GM18907 (cell line): ENCODE measurements at regions not wholly inside any gene's neighbourhood (a gene's known extent, or its start where the extent isn't known, plus 50 kb on each side); places are given as distances from the start of the nearest gene placed in this dataset.

Experiments
- ATAC-seq: cut with Tn5 transposase; IDR thresholded peaks from one replicate; pipeline ENCODE4 v1.9.1; 2021; ENCODE audit warnings: mild to moderate bottlenecking, moderate library complexity; ENCODE audit not compliant: unreplicated experiment

- no peak for ATAC-seq
Measured at GRCh38 chr2:84290537-84290936, 168.5 kb downstream of the SUCLG1 start.

GRCh38 chr2:84288293-84288692, 170.8 kb downstream of the SUCLG1 start:
- no peak for ATAC-seq

- ATAC-seq = no peak
Measured at GRCh38 chr2:84286878-84287277, 172.2 kb downstream of the SUCLG1 start.

DNA sequence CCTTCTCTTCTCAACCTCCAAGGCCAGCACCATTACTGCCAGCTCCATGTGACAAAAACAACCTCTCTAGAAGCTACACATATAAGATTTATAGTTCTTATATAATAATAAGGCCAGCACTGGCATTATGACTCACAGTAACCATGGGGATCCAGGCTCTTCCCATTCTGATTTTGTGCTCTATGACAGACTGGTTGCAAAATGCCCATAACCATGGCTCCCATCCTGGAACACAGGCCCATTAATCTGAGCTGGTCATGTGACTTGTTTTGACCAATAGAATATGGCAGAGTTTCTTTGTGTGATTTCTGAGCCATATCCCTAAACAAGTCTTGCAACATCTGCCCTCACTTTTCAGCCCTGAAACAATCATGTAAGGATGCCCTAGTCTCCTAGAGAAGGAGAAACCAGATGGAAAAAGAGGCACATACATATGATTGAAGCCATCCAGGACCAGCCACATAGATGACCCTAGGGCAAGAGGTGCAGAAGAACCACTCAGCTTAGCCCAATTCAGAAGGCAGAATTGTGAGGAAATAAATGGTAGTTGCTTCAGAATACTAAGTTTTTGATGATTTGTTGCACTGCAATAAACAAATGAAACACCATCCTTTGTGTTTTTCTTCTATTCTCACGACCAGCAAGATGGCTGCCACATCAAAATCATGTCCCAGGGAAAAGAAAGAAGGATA, 173.9 kb downstream of the SUCLG1 start:
- no peak for ATAC-seq

DNA sequence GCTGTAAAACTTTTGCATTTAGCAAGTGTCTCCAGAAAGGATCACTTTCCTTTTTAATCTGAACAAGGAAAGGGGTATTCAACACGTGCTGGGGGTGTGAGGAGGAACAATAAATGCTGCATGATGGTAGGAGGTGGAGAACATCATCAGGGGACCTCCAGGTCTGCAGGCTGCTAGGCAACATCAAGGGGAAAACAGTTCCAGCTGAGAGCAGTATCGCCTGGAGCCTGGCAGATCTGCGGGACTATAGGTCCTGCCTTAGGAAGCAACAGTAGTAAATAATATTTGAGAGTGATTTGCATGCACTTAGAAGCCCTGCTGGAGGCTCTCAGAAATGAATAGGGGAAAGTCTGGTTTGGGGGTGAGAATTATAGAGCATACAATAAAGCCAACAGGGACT, 175.6 kb downstream of the SUCLG1 start:
- no peak for ATAC-seq

DNA sequence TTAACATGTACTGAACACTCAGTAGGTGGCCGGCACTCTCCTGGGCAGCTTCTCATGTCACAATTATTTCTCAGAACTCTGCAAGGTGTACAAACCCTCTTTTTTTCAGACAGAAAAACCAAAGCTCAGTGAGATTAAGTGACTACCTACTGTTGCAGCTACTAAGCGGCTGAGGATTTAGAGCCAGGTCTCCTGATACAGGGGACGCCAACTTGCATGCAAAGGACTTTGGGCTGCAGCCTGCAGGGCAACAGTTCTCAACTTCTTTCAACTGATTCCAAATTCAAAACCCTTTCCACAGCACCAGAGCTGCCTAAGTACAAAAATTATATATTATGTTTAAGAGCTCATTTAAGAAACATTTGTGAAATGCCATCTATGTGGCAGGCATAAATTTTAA, 177.6 kb downstream of the SUCLG1 start:
- no peak for ATAC-seq

DNA sequence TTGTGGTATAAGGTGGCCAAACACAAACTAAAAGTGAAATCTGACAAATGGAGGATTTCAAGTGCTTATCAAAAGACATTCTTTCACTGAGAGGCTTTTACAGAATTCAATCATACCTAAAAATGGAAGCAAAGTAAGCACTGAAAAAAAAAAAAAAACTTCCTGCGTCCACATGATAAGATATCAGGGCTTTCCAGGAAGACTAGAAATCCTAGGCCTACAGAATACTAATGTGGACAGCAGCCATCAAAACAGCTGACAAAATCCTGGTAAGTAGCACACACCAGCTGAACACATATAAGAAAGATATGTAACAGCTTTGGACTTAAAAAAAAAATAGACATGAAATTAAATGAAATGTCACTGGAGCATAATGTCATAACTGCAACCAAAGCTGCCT, 178.2 kb downstream of the SUCLG1 start:
- ATAC-seq = no peak

- ATAC-seq = no peak
Measured at GRCh38 chr2:84278386-84278785, 180.7 kb downstream of the SUCLG1 start.

DNA sequence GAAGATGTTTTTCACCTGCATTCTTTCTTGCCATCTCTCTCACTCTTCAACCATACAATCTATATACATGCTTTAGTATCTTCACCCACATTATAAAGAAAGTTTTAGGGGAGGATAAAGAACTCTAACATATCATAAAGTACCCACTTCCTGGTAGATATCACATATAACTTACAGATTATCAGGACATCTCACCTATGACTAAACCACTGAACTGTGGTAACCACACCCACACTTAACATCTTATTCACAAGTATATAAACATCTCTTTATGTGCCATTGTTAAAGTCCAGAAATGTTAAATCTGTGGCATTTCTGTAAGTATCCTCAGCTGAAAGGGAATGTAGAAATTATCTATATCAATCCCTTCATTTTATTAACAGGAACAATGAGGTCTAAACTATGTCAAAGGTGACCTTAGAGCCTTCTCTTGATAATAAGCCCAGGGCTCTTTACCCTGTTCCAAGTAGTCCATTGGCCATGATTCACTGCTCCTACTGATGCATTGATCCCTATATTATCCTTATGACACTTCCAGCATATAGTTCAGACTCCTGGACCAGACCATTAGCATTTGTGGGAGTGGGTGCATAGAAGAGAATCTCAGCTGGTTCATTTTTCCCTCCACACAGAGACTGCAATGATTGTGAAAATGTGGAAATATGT, 182.4 kb downstream of the SUCLG1 start:
- ATAC-seq = no peak

- no peak for ATAC-seq
Measured at GRCh38 chr2:84273406-84273805, 185.7 kb downstream of the SUCLG1 start.

DNA sequence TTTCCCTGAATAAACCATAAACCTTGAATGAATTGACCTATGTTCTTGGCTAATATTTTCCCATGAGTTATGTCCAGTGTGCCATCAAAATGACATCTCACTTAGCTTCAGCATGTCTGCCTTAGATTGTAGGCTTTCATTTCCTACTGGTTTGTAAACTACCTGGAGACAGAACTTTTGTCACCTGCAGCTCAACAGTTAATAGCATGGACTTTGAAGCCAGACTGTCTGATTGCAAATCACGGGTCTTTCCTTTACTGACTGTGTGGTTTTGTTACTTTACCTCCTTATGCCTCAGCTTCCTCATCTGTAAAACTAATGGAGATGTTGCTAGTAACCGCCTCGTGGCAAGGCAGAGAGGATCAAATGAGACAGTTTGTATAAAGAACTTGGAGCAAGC, 187.1 kb downstream of the SUCLG1 start:
- ATAC-seq = no peak

DNA sequence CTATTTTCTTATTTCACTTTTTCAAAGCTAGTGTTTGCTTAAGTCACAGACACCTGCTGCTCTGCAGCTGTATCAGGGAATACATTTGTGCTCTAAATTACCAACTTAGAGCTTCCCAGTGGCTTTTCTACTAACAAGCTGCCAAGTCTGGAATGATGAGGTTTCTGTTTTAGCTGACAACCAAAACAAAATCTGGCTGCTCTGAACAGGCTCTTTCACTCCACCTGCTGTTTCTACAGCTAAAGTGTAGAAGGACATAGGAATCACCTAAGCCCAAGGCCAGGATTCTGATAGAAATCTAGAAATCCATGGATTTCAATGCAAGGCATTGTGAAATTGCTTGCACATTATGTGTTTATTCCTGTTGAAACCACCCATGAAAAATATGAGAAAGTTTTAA, 201.2 kb downstream of the SUCLG1 start:
- ATAC-seq = no peak

- no peak for ATAC-seq
Measured at GRCh38 chr2:84251651-84252302, 207.3 kb downstream of the SUCLG1 start.

DNA sequence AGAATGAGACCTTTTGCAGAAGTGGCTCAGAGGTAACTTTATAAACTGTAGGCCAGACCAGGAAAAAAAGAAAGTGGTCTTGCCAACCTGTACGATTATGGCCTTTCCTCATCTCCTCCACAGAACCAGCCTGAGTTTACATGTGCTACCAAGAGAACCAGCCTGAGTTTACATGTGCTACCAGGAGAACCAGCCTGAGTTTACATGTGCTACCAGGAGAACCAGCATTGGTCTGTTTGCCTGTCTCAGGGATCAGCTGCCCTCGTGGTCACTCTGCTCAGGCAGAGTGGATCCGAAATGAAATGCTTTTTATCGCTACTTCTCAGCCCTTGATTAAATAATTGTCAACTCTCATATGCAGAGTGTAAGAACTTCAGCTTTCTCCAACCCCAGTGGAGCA, 209.9 kb downstream of the SUCLG1 start:
- no peak for ATAC-seq

DNA sequence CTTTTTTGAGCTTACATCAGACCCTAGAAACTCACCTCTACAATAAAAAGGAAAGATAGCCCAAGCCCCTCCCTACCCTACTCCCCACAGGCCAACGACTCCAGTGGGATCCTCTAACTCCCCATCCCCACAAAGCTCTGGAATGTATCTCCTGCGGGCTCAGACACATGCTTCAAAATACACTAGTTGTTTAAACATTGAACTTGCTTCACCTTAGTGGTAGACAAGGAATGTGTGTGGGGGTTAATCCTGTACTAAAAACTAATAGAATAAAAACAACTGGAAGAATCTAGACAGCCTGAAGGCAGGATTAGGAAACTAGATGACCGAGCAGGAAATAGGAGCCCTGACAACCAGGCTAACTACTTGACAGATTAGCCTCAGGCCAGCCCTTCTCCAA, 211.5 kb downstream of the SUCLG1 start:
- ATAC-seq = no peak

DNA sequence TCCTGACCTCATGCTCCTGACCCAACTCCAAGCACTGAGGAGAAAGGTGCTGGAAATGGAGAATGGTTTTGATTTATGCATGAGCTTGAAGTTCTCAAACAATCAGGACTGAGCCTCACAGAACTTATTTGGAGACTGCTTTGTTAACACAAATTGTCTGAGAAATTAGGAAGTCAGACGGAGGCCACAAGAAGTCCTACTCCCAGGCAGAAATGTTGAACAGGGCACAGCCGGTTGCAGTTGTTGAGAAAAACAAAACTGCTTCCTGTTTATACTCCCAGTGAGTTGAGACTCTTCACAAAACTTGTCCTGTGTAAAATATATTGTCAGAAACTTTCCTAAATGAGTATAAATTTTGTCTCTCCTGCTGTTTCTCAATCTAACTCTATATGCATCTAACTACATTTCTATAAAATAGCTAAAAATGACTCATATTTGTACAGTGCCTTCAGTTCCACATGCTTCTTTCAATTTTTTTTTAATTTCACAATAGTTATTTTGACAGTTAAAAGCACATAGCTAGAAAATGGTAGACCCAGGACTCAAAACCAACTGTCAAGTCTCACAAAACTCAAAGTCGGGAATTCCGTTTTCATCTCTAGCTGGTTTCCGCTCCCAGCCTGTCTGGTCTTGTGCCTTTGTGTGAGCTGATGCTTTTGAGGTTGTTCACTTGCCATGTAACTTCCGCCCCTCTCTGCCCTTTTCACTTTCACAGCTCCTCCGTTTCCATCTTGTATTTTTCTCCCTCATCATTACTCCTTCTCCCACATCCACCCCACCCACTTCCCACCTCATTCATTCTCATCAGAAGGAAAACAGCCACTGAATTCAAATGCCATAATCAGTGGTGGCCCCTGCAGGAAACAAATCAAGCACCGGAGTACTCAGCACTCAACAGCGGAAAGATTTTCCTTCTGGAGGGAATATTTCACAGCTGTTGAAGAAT, 215.0 kb downstream of the SUCLG1 start:
- no peak for ATAC-seq

DNA sequence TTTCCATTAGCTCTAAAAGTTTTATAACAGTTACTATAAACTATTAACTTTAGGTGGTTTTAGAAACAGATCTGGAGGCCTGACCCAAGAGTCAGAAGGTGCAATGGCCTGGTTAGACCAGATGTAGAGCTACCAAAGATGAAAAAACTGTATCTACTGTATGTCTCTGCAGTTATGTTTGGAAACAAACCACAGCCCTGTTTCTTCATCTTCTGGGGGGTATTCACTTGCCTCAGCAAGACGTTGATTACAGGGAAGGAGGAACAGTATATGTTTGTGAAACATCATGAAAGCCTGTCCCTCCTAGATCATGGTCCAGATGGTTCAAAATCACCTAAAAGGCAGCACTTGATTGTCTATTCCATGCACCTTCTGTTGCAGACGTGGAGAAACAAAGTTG, 220.2 kb downstream of the SUCLG1 start:
- ATAC-seq = no peak

DNA sequence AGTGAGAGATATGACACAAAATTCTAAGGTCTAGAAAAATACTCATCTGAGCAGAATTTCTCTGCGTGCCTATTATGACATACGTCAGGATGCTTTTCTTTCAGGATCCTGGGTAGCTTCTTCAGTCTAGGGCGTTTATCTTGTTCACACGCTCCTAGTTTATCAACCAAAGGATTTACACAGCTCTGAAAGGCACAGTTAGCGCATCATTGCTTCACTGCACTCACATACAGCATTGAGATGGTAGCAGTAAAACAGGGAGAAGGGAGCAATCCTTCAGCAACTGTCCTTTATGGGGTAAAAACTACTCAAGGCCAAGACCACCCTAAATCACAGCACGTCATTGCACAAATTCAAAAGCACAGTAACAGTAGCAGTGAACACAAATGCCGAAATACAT, 222.8 kb downstream of the SUCLG1 start:
- ATAC-seq = no peak

GRCh38 chr2:84234103-84234502, 225.0 kb downstream of the SUCLG1 start:
- ATAC-seq = no peak

GRCh38 chr2:84231478-84231877, 227.6 kb downstream of the SUCLG1 start:
- no peak for ATAC-seq

DNA sequence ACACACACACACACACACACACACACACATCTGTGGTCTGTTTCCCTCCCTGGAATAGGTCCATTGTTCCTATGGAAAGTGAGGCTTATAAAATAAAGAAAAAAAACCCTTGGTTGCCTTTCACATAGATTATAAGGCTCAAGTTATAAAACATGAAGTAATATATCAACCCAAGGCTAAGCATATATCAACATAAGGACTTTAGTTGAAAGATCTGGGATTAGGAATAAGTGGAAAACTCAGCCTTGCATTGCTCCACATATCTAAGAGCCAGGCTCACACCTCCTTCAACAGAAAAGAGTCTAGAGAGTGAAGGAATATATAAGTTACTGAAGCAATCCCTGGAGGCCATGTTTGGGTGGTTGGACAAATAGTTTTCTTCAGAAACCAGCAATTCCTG, 235.0 kb downstream of the SUCLG1 start:
- no peak for ATAC-seq
